Vagina (tissue), 2 donors: ENCODE measurements at regions not wholly inside any gene's neighbourhood (a gene's known extent, or its start where the extent isn't known, plus 50 kb on each side); places are given as distances from the start of the nearest gene placed in this dataset.

Source experiments
- DNase-seq, 2 donors: peaks; one replicate each; pipeline ENCODE4 v3.0.0-alpha.2; 2017; ENCODE audit errors: extremely low spot score in 2 of 2
- H3K27ac ChIP-seq: fragments of 200-600 bp; sonication (generic); one replicate; pipeline ENCODE4 v1.5.1; 2019
- H3K27me3 ChIP-seq: fragments of 200-600 bp; sonication (generic); one replicate; pipeline ENCODE4 v1.5.1; 2019
- H3K36me3 ChIP-seq, 2 donors: fragments of 200-600 bp; sonication (generic); one replicate each; pipeline ENCODE4 v1.5.1; 2017 to 2019
- H3K4me1 ChIP-seq: fragments of 200-600 bp; sonication (generic); one replicate; pipeline ENCODE4 v1.5.1; 2019
- H3K4me3 ChIP-seq, 2 donors: fragments of 200-600 bp; sonication (generic); 1 replicate in 1 of 2; 2 replicates in 1 of 2; pipeline ENCODE4 v1.5.1; 2016 to 2019
- H3K9me3 ChIP-seq: fragments of 200-600 bp; sonication (generic); one replicate; pipeline ENCODE4 v1.5.1; 2019
- POLR2A ChIP-seq, 2 donors: fragments of 450-650 bp; IDR thresholded peaks; one replicate each; pipeline ENCODE4 v1.6.1; 2017; ENCODE audit warnings: antibody characterized with exemption in 2 of 2, mild to moderate bottlenecking in 2 of 2, moderate library complexity in 2 of 2
- POLR2AphosphoS5 ChIP-seq, 2 donors: sonication (generic); formaldehyde crosslinking; IDR thresholded peaks; one replicate each; pipeline ENCODE4 v1.9.0; 2017; ENCODE audit warnings: antibody characterized with exemption in 2 of 2, mild to moderate bottlenecking in 2 of 2, low read depth in 1 of 2; ENCODE audit not compliant: insufficient read depth in 1 of 2
- intact Hi-C: fragments of 100-400 bp; cut with DNase I; formaldehyde crosslinking; loops from one replicate; pipeline ENCODE4 v1.15.1; 2023
- TF ChIP-seq, protein P1 (sequence below), 3 experiments: fragments of 450-650 bp in 2 of 3; fragments of 200-600 bp in 1 of 3; sonication (generic) in 1 of 3; IDR thresholded peaks; one replicate each; pipeline ENCODE4 v1.5.1; 2017 to 2019; ENCODE audit warnings: antibody characterized with exemption in 3 of 3, mild to moderate bottlenecking in 2 of 3, moderate library complexity in 2 of 3

DNA sequence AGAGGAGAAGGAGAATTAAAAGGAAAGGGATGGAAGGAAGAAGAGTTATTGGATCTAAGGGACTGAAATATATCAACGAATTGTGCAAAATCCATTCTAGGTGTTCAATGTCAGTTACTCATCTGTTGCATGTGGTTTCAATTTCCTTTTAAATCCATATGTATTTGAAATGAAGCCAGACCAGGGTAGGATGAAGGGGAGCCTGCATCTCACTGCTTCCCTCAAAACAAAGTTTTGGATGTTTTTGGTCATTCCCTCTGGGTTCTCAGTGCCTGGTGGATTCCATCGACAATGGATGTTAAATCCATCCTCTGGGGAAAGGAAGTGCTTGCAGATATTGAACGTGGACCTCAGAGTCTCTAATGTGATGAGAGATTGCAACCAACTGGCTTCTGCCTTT is 103.5 kb upstream of the XYLT1 start:
- no peak for DNase-seq
- Histone ChIP-seq H3K36me3 (no peaks in the 10 kb centered on the region), H3K4me3 (no peak overlapping the region), H3K27me3 (no peaks in the 10 kb centered on the region), H3K27ac (no peak overlapping the region), H3K4me1 (peaks cover 7% of the 10 kb centered on the region), H3K9me3 (no peaks in the 10 kb centered on the region)
- intact Hi-C loops, result no loop called here
- TF ChIP-seq POLR2AphosphoS5 (IDR thresholded peaks at IDR 0.05; ENCODE audit: insufficient read depth in 1 of 2, low read depth in 1 of 2), result no peak
- TF ChIP-seq POLR2A (IDR thresholded peaks at IDR 0.05), result no peak
- TF ChIP-seq, protein P1, sequence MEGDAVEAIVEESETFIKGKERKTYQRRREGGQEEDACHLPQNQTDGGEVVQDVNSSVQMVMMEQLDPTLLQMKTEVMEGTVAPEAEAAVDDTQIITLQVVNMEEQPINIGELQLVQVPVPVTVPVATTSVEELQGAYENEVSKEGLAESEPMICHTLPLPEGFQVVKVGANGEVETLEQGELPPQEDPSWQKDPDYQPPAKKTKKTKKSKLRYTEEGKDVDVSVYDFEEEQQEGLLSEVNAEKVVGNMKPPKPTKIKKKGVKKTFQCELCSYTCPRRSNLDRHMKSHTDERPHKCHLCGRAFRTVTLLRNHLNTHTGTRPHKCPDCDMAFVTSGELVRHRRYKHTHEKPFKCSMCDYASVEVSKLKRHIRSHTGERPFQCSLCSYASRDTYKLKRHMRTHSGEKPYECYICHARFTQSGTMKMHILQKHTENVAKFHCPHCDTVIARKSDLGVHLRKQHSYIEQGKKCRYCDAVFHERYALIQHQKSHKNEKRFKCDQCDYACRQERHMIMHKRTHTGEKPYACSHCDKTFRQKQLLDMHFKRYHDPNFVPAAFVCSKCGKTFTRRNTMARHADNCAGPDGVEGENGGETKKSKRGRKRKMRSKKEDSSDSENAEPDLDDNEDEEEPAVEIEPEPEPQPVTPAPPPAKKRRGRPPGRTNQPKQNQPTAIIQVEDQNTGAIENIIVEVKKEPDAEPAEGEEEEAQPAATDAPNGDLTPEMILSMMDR (IDR thresholded peaks at IDR 0.05), result no peak

DNA sequence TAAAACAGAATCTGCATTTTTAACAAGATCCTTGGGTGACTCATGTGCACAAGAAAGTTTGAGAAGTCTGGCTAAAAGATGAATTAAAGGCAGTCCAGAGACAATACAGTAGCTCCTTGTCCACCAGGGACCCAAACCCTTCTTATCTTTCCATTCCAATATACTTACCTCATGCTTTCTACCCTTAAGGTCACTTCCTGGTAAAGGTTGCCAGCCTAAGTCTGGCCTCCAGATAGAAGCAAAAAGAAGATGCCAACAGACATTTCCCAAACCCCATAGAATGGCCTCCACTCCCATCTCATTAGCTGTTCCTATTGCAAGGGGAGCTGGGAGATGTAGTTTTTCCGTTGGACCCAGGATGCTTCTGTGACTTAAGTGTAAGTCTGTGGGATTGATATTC is 101.4 kb upstream of the XYLT1 start:
- H3K9me3 ChIP-seq, result no peaks in the 10 kb centered on the region
- intact Hi-C loops, result no loop called here
- no peaks in the 10 kb centered on the region for H3K4me1 ChIP-seq
- H3K4me3 ChIP-seq, result no peak overlapping the region
- TF ChIP-seq POLR2A (IDR thresholded peaks at IDR 0.05) (no peak), POLR2AphosphoS5 (IDR thresholded peaks at IDR 0.05; ENCODE audit: insufficient read depth in 1 of 2, low read depth in 1 of 2) (no peak)
- TF ChIP-seq, protein P1 (IDR thresholded peaks at IDR 0.05), result no peak
- DNase-seq, result no peak
- H3K27me3 ChIP-seq, result no peaks in the 10 kb centered on the region
- no peak overlapping the region for H3K27ac ChIP-seq
- no peaks in the 10 kb centered on the region for H3K36me3 ChIP-seq

DNA sequence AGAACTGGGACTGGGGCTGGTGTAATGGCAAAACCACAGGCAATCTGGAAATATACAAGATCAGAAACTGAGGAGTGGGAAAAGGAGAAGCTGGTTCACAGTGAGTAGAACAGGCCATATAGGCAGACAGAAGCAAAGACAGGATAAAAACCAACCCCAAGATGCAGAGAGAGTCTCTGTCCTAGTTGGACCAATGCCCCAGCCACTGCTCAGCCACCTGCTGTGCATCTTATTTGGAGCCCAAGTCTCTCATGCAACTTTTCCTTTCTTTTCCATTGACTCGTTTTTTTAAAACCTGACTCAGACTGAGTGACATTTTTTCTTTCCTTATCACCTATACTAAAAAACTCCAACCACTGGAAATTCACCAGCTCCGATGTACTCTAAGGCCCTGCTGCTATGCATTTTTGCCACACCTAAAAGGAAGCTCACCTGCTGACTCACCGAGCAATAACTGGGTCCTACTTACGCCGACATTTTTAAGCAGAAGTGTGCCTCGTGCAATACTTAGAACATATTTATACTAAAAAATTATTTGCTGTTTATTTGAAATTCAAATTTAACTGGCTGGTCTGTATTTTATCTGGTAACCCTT is 100.8 kb upstream of the XYLT1 start:
- H3K4me1 ChIP-seq, result no peaks in the 10 kb centered on the region
- intact Hi-C loops, result no loop called here
- H3K4me3 ChIP-seq, result no peak overlapping the region
- H3K36me3 ChIP-seq, result no peaks in the 10 kb centered on the region
- peak in 1 of 2 donors; percentile 9 for DNase-seq
- no peaks in the 10 kb centered on the region for H3K9me3 ChIP-seq
- H3K27ac ChIP-seq, result no peak overlapping the region
- H3K27me3 ChIP-seq, result no peaks in the 10 kb centered on the region
- no peak for TF ChIP-seq POLR2A (IDR thresholded peaks at IDR 0.05)
- TF ChIP-seq, protein P1 (IDR thresholded peaks at IDR 0.05), result no peak
- TF ChIP-seq POLR2AphosphoS5 (IDR thresholded peaks at IDR 0.05; ENCODE audit: insufficient read depth in 1 of 2, low read depth in 1 of 2), result no peak

DNA sequence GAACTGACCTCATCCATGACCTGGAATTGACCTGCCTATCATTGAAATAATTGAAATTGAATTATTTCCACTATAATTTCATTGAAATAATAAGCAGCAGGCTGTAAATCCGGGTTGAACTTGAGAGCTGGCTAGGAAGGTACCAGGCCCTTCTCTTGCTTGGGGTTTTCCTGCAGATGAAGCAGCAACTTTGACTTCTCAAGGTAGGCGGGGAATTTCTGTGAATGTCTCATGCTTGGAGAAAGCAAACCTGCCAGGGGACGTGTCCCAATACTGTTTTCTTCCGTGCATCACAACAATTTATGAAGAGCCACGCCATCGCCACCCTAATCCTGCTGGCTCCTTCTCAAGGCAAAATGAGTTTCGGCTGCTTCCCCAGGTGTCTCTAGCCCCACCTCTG is 97.5 kb upstream of the XYLT1 start:
- Histone ChIP-seq H3K4me3 (no peak overlapping the region), H3K4me1 (no peaks in the 10 kb centered on the region), H3K9me3 (no peaks in the 10 kb centered on the region), H3K36me3 (no peaks in the 10 kb centered on the region), H3K27me3 (no peaks in the 10 kb centered on the region), H3K27ac (peak overlapping the region; percentile 48)
- intact Hi-C loops, result no loop called here
- DNase-seq, result no peak
- TF ChIP-seq, protein P1 (IDR thresholded peaks at IDR 0.05), result no peak
- TF ChIP-seq POLR2AphosphoS5 (IDR thresholded peaks at IDR 0.05; ENCODE audit: insufficient read depth in 1 of 2, low read depth in 1 of 2) (no peak), POLR2A (IDR thresholded peaks at IDR 0.05) (no peak)

DNA sequence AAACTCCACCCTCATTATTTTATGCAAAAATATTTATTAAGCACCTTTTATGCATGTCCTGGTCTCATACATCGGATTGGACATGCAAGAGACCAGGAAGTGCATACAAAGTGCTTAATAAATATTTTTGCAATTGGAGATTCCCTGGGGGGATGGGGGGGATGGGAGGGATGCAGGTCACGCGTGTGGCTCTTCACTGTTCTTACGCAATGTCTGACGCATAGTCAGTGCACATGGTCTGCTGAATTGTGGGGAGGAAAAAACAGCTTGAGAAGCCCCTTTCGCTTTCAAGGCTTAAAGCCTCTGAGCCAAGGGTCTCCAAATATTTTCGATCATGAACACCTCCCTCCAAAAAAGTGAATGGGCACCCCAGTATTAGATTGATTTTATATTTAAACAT is 96.7 kb upstream of the XYLT1 start:
- DNase-seq, result no peak
- no peaks in the 10 kb centered on the region for H3K36me3 ChIP-seq
- H3K4me3 ChIP-seq, result no peak overlapping the region
- H3K27me3 ChIP-seq, result no peaks in the 10 kb centered on the region
- H3K27ac ChIP-seq, result no peak overlapping the region
- H3K9me3 ChIP-seq, result no peaks in the 10 kb centered on the region
- TF ChIP-seq POLR2A (IDR thresholded peaks at IDR 0.05) (no peak), POLR2AphosphoS5 (IDR thresholded peaks at IDR 0.05; ENCODE audit: insufficient read depth in 1 of 2, low read depth in 1 of 2) (no peak)
- TF ChIP-seq, protein P1 (IDR thresholded peaks at IDR 0.05), result no peak
- no peaks in the 10 kb centered on the region for H3K4me1 ChIP-seq
- intact Hi-C loops, result no loop called here
